ENCODE measurements at regions not wholly inside any gene's neighbourhood (a gene's known extent, or its start where the extent isn't known, plus 50 kb on each side); places are given as distances from the start of the nearest gene placed in this dataset.

GRCh38 chr11:11672789-11673188, 51.0 kb upstream of the GALNT18 start:
- Histone ChIP-seq H3K36me3 (ENCODE audit: low read length) (no peaks in the 10 kb centered on the region), H3K27me3 (ENCODE audit: low read length) (no peaks in the 10 kb centered on the region)

DNA sequence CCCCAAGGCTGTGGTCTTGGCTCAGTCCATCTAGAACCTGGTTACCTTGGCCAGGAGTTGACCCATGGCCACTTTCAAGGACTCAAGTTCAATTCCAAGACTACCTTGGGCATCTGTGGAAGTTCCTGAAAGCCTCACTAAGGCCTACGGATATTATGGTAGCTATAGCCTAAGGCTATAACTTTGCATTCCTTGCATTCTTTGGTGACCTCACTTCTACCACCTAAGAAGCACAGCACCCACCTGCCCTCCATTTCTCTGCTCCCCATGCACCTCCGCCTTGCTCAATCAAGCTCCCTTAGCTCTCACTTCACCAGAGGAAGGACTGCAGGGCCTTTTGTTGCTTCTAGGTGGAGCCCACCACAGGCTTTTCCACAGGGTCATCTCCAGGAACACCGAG, 50.3 kb upstream of the GALNT18 start:
- no peaks in the 10 kb centered on the region for H3F3A ChIP-seq (ENCODE audit: insufficient read depth)
- TF ChIP-seq CTCF (IDR thresholded peaks at IDR 0.05; ENCODE audit: insufficient read depth, low read length, poor library complexity, severe bottlenecking): no peak
- TF ChIP-seq EZH2phosphoT487 (conservative IDR thresholded peaks at IDR 0.05; ENCODE audit: low read length): no peak
- H3K9ac ChIP-seq (ENCODE audit: low read length): no peak overlapping the region
- no peak overlapping the region for H3K4me2 ChIP-seq (ENCODE audit: low read depth, low read length, poor library complexity, severe bottlenecking)
- no peaks in the 10 kb centered on the region for H3K9me2 ChIP-seq (replicated peaks; ENCODE audit: insufficient read depth, low read length)
- H3K9me3 ChIP-seq (ENCODE audit: insufficient read depth, low read length): no peaks in the 10 kb centered on the region
- H3K36me3 ChIP-seq (ENCODE audit: low read length): no peaks in the 10 kb centered on the region
- H3K4me3 ChIP-seq (ENCODE audit: insufficient read depth, low read length, poor library complexity, severe bottlenecking): no peak overlapping the region
- no peaks in the 10 kb centered on the region for H3K27me3 ChIP-seq (ENCODE audit: low read length)
- H3K27ac ChIP-seq (ENCODE audit: low read depth, low read length): no peak overlapping the region
- H3K79me2 ChIP-seq (ENCODE audit: insufficient read depth, low read length): no peaks in the 10 kb centered on the region
- no peaks in the 10 kb centered on the region for H4K20me1 ChIP-seq (ENCODE audit: low read depth, low read length)
- H2AFZ ChIP-seq (ENCODE audit: low read depth, low read length, severe bottlenecking): no peak overlapping the region

More at GRCh38 chr11:11672789-11673188, 51.0 kb upstream of the GALNT18 start:
- no peak overlapping the region for H2AFZ ChIP-seq (ENCODE audit: low read depth, low read length, severe bottlenecking)
- no peak overlapping the region for H3K9ac ChIP-seq (ENCODE audit: low read length)
- H3F3A ChIP-seq (ENCODE audit: insufficient read depth): no peaks in the 10 kb centered on the region
- H3K9me3 ChIP-seq (ENCODE audit: insufficient read depth, low read length): no peaks in the 10 kb centered on the region
- TF ChIP-seq CTCF (IDR thresholded peaks at IDR 0.05; ENCODE audit: insufficient read depth, low read length, poor library complexity, severe bottlenecking): no peak
- TF ChIP-seq EZH2phosphoT487 (conservative IDR thresholded peaks at IDR 0.05; ENCODE audit: low read length): no peak
- no peaks in the 10 kb centered on the region for H3K79me2 ChIP-seq (ENCODE audit: insufficient read depth, low read length)
- H3K4me2 ChIP-seq (ENCODE audit: low read depth, low read length, poor library complexity, severe bottlenecking): no peak overlapping the region
- no peaks in the 10 kb centered on the region for H3K9me2 ChIP-seq (replicated peaks; ENCODE audit: insufficient read depth, low read length)
- no peaks in the 10 kb centered on the region for H4K20me1 ChIP-seq (ENCODE audit: low read depth, low read length)
- no peak overlapping the region for H3K27ac ChIP-seq (ENCODE audit: low read depth, low read length)
- no peak overlapping the region for H3K4me3 ChIP-seq (ENCODE audit: insufficient read depth, low read length, poor library complexity, severe bottlenecking)
